ENCODE measurements at regions not wholly inside any gene's neighbourhood (a gene's known extent, or its start where the extent isn't known, plus 50 kb on each side); places are given as distances from the start of the nearest gene placed in this dataset.

- DNase-seq (ENCODE audit: low read depth) = no peak
Measured at GRCh38 chr17:27244011-27244410, 49.9 kb upstream of the WSB1 start.
